CD4-positive, alpha-beta T cell (primary cell): ENCODE measurements at regions not wholly inside any gene's neighbourhood (a gene's known extent, or its start where the extent isn't known, plus 50 kb on each side); places are given as distances from the start of the nearest gene placed in this dataset.

Source experiments
- ATAC-seq: fragments of 200-7000 bp; cut with Tn5 transposase; one replicate; pipeline ENCODE4 v1.10.0; 2022; ENCODE audit warnings: mild to moderate bottlenecking; ENCODE audit not compliant: poor library complexity
- CTCF ChIA-PET: fragments of 350-600 bp; sonication (Branson Sonifier 250); formaldehyde crosslinking; loops from one replicate; lab custom pipeline; 2021; ENCODE audit warnings: antibody characterized with exemption, inconsistent platforms; lab: Charles Lee
- POLR2A ChIA-PET: fragments of 350-600 bp; sonication (Branson Sonifier 250); formaldehyde crosslinking; loops from one replicate; lab custom pipeline; 2021; ENCODE audit warnings: antibody characterized with exemption, inconsistent platforms; lab: Charles Lee
- DNase-seq, 14 experiments: peaks; one replicate each; pipeline ENCODE4 v3.0.0-alpha.2; 2013 to 2020; ENCODE audit warnings: mixed read lengths in 2 of 14
- H3K27ac ChIP-seq, 2 donors: one replicate each; pipeline versions ENCODE4 v1.5.1 to v1.7.0; 2013; ENCODE audit warnings: low read length in 2 of 2, low read depth in 1 of 2, mild to moderate bottlenecking in 1 of 2
- H3K27me3 ChIP-seq, 2 experiments: 1 replicate in 1 of 2; 2 replicates in 1 of 2; pipeline versions ENCODE4 v1.6.1 to v1.7.0; 2013; ENCODE audit warnings: low read length in 2 of 2, control low read depth in 1 of 2, mild to moderate bottlenecking in 1 of 2, moderate library complexity in 1 of 2; ENCODE audit not compliant: insufficient read depth in 2 of 2, control insufficient read depth in 1 of 2
- H3K36me3 ChIP-seq: one replicate; pipeline ENCODE4 v1.6.1; 2013; ENCODE audit warnings: low read length, control low read depth; ENCODE audit not compliant: insufficient read depth
- H3K4me1 ChIP-seq: one replicate; pipeline ENCODE4 v1.6.1; 2013; ENCODE audit warnings: low read length, control low read depth; ENCODE audit not compliant: insufficient read depth
- H3K4me3 ChIP-seq: one replicate; pipeline ENCODE4 v1.5.1; 2013; ENCODE audit warnings: mild to moderate bottlenecking, low read length, moderate library complexity
- H3K9me3 ChIP-seq, 2 experiments: 1 replicate in 1 of 2; 2 replicates in 1 of 2; pipeline versions ENCODE4 v1.6.1 to v1.7.0; 2013; ENCODE audit warnings: low read length in 2 of 2, mild to moderate bottlenecking in 2 of 2, control low read depth in 1 of 2, moderate library complexity in 1 of 2; ENCODE audit not compliant: control insufficient read depth in 1 of 2, insufficient read depth in 1 of 2
- H3K27ac Mint-ChIP-seq: one replicate; pipeline ENCODE4 v1.8.0; 2020; ENCODE audit warnings: mixed read lengths
- H3K27me3 Mint-ChIP-seq: one replicate; pipeline ENCODE4 v1.8.0; 2021; ENCODE audit warnings: mixed read lengths
- H3K36me3 Mint-ChIP-seq: one replicate; pipeline ENCODE4 v1.8.0; 2021; ENCODE audit warnings: low read depth, mixed read lengths
- H3K4me1 Mint-ChIP-seq: one replicate; pipeline ENCODE4 v1.8.0; 2021; ENCODE audit warnings: low read depth, mixed read lengths
- H3K4me3 Mint-ChIP-seq: one replicate; pipeline ENCODE4 v1.8.0; 2020; ENCODE audit warnings: mild to moderate bottlenecking, mixed read lengths
- H3K9me3 Mint-ChIP-seq: one replicate; pipeline ENCODE4 v1.8.0; 2020; ENCODE audit warnings: mixed read lengths
- CTCF ChIP-seq: fragments of 200-600 bp; IDR thresholded peaks from one replicate; pipeline ENCODE4 v1.8.0; 2022; ENCODE audit warnings: antibody characterized with exemption, mild to moderate bottlenecking
- intact Hi-C, 2 experiments: fragments of 100-400 bp; cut with DNase I in 1 of 2; cut with micrococcal nuclease in 1 of 2; formaldehyde crosslinking; loops; one replicate each; pipeline versions ENCODE4 v1.15.1 to v1.9.0; 2023 to 2025; cut with DNase I, micrococcal nuclease

- ChIA-PET CTCF (no interaction called here), POLR2A (no interaction called here)
- no peak overlapping the region for H3K4me3 ChIP-seq
- no peak overlapping the region for H3K27ac ChIP-seq
- no peaks in the 10 kb centered on the region for H3K4me1 ChIP-seq
- H3K27me3 Mint-ChIP-seq: peaks cover 15% of the 10 kb centered on the region
- no peaks in the 10 kb centered on the region for H3K36me3 Mint-ChIP-seq
- no peak overlapping the region for H3K27ac Mint-ChIP-seq
- no peaks in the 10 kb centered on the region for H3K9me3 ChIP-seq
- H3K4me1 Mint-ChIP-seq: no peaks in the 10 kb centered on the region
- H3K4me3 Mint-ChIP-seq: no peak overlapping the region
- no peak for TF ChIP-seq CTCF
- peaks cover 8% of the 10 kb centered on the region for H3K9me3 Mint-ChIP-seq
- intact Hi-C loops: no loop called here
- DNase-seq (no peak), ATAC-seq (no peak)
- no peaks in the 10 kb centered on the region for H3K36me3 ChIP-seq
- H3K27me3 ChIP-seq: no peaks in the 10 kb centered on the region
These were observed 122.3 kb downstream of the SLC30A10 start for GRCh38 chr1:219806020-219806419.

DNA sequence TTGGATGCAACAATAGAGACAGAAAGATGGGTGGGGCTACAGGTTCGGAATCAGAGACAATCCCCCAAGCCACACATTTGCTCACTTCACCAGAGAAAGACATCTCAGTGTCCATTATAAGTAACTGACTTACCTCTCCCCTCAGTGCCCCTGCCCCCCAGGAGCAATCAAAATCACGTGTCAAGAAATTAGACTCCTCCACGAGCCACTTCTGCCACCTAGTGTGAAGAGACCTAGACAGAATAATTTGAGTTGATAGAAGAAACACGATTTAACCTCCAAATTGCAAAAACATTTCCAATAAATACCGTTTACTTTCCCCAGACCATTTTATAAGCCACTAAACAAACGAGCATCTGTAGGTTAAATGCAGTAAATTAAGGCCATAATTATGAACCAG is 123.2 kb downstream of the SLC30A10 start:
- Histone ChIP-seq H3K36me3 (no peaks in the 10 kb centered on the region), H3K9me3 (no peaks in the 10 kb centered on the region), H3K4me1 (no peaks in the 10 kb centered on the region), H3K27me3 (no peaks in the 10 kb centered on the region), H3K4me3 (no peak overlapping the region), H3K27ac (no peak overlapping the region)
- Mint-ChIP-seq H3K4me3 (no peak overlapping the region), H3K9me3 (peaks cover 8% of the 10 kb centered on the region), H3K27ac (no peak overlapping the region), H3K36me3 (no peaks in the 10 kb centered on the region), H3K4me1 (no peaks in the 10 kb centered on the region), H3K27me3 (peaks cover 15% of the 10 kb centered on the region)
- DNase-seq (no peak), ATAC-seq (no peak)
- no peak for TF ChIP-seq CTCF
- ChIA-PET POLR2A (no interaction called here), CTCF (no interaction called here)
- intact Hi-C loops: no loop called here

- Histone ChIP-seq H3K9me3 (no peaks in the 10 kb centered on the region), H3K27ac (no peak overlapping the region), H3K36me3 (no peaks in the 10 kb centered on the region), H3K4me1 (no peaks in the 10 kb centered on the region), H3K27me3 (no peaks in the 10 kb centered on the region), H3K4me3 (no peak overlapping the region)
- ATAC-seq: no peak
- ChIA-PET POLR2A (no interaction called here), CTCF (no interaction called here)
- no peak for DNase-seq
- H3K36me3 Mint-ChIP-seq: no peaks in the 10 kb centered on the region
- no peak overlapping the region for H3K27ac Mint-ChIP-seq
- intact Hi-C loops: no loop called here
- H3K9me3 Mint-ChIP-seq: peaks cover 8% of the 10 kb centered on the region
- H3K4me1 Mint-ChIP-seq: no peaks in the 10 kb centered on the region
- no peak for TF ChIP-seq CTCF
- H3K4me3 Mint-ChIP-seq: no peak overlapping the region
- H3K27me3 Mint-ChIP-seq: peaks cover 2% of the 10 kb centered on the region
These were observed 127.1 kb downstream of the SLC30A10 start for GRCh38 chr1:219801156-219801820.
